GM18511 (cell line): ENCODE measurements at regions not wholly inside any gene's neighbourhood (a gene's known extent, or its start where the extent isn't known, plus 50 kb on each side); places are given as distances from the start of the nearest gene placed in this dataset.
"Not testable (repeated sequence)": the region's sequence is repeated elsewhere in the genome, so short reads cannot be mapped to it uniquely, and the experiment has no call there.

ENCODE experiments used
- ATAC-seq: cut with Tn5 transposase; IDR thresholded peaks from one replicate; pipeline ENCODE4 v1.9.1; 2021; ENCODE audit warnings: mild to moderate bottlenecking, moderate library complexity; ENCODE audit not compliant: unreplicated experiment

DNA sequence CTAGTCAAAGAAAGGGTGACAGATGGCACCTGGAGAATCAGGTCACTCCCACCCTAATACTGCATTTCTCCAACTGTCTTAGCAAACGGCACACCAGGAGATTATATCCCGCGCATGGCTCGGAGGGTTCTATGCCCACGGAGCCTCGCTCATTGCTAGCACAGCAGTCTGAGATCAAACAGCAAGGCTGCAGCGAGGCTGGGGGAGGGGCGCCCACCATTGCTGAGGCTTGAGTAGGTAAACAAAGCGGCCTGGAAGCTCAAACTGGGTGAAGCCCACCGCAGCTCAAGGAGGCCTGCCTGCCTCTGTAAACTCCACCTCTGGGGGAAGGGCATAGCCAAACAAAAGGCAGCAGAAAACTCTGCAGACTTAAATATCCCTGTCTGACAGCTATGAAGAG, 268.1 kb upstream of the GRM3 start:
- ATAC-seq, result not testable (repeated sequence)

DNA sequence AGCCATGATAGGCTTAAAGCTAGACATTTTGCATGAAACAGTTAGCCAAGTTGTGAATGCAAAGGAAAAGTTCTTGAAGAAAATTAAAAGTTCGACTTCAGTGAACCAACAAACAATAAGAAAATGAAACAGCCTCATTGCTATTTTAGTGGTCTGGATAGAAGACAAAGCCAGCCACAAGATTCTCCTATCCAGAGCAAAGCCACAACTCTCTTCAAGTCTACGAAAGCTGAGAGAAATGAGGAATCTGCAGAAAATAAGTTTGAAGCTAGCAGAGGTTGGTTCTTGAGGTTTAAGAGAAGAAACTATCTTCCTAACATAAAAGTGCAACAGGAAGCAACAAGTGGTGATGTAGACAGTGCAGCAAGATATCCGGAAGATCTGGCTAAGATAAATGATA, 271.4 kb upstream of the GRM3 start:
- ATAC-seq, result no peak

DNA sequence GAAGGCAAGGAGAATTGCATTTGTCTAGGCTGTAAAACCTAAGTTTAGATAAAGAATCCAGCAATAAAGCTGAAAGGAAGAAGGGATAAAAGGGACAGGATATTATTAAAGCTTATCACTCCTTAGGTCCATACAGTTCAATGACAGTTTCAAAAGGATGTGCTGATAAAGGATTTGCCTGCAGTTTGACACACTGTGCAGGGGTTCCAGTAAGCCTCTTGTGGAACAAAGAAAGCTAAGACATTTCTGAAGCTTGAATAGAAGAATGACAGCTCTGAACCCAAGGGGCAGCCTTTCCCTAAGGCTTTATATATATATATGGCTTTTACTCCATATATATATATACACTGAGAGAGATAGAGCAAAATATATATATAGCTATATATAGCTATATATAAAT, 276.8 kb upstream of the GRM3 start:
- ATAC-seq, result no peak

DNA sequence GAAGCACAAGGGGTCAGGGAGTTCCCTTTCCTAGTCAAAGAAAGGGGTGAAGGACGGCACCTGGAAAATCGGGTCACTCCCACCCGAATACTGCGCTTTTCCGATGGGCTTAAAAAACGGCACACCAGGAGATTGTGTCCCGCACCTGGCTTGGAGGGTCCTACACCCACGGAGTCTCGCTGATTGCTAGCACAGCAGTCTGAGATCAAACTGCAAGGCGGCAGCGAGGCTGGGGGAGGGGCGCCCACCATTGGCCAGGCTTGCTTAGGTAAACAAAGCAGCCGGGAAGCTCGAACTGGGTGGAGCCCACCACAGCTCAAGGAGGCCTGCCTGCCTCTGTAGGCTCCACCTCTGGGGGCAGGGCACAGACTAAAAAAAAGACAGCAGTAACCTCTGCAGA, 303.3 kb upstream of the GRM3 start:
- not testable (repeated sequence) for ATAC-seq

DNA sequence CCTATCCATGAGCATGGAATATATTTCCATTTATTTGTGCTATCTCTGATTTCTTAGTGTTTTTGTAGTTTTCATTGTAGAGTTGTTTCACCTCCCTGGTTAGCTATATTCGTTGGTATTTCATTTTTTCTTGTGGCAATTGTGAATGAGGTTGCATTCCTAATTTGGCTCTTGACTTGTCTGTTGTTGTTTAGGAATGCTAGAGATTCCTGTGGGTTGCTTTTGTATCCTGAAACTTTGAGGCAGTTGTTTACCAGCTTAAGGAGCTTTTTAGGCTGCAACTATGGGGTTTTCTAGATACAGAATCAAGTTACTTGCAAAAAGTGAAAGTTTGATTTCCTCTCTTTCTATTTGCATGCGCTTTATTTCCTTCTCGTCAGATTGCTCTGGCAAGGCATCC, 304.7 kb upstream of the GRM3 start:
- ATAC-seq, result no peak

DNA sequence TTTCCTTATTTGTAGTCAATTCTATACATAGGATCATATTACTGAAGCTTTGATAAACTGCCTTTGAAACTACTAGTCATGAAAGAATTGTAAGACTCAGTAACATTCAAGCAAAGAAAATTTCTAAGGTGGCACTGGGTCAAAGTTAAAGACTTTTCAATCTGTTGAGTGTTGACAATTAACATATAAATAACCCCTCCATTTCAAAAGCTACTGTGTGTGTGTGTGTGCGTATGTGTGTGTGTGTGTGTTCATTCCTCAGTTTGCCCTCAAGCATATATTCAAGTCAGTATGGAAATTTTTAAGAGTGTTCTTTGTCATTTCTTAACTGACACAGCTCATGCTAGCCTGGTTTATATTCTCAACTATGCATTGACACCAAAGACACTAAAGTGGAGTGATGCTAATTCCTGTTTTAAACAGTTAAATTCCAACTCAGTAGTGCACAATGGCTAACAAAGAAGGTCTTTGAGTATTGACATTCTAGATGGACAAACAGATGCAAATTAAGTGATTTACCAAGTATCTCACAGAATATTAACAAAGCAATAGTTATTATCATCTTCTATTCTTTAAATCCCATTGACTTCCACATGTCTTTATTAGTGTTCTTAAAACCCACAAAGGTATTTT, 314.8 kb upstream of the GRM3 start:
- ATAC-seq, result no peak

DNA sequence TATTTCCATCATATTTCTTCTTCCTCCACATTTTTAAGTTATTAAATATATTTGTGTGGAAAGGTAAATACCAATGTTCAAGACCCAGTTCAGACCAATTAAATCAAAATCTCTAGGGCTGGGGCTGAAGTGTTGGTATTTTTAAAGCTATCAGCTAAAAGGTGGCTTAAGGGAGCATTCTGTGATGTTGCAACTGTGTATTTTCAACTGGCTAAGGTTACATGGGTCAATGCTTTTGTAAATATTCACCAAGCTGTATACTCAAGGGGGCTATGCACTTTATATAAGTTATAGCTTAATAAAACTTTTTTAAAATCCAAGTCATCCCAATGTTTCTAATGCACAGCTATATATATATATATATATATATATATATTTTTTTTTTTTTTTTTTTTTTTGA, 316.9 kb upstream of the GRM3 start:
- no peak for ATAC-seq

DNA sequence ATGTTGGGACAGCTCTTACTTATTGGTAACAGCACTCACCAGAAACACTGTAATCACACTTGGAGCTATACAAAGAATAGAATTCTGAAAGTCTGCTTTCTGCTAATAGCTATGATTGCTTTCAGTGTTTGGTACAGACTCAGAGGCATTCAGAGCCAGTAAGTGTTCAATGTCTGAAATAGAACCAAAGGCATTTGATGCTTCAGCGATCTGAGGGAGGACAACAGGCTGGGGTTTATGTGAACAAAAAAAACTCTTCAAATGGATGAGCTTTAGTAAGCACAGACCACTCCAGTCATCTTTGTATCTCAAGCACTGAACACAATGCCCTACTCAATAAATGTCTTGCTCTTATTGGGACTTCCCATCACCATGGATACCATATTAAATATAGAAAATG, 322.8 kb upstream of the GRM3 start:
- ATAC-seq, result no peak

DNA sequence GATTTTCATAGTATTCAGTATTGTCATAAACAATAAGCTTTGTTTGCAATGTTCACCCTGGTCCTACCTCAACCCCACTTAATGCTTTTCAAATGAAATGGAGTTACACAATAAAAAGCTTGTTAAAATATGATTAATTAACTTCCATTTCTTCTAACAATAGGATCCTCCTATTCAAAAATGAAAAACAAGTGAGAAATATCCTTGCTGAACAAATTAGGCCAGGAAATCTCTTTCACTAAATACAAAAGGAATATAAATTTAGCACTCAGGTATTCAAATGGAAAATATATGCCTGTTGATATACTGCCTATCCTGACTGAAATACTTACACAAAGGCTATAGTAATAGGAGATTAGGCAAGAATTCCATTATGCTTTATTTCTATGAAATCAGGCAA, 323.4 kb upstream of the GRM3 start:
- ATAC-seq, result no peak

DNA sequence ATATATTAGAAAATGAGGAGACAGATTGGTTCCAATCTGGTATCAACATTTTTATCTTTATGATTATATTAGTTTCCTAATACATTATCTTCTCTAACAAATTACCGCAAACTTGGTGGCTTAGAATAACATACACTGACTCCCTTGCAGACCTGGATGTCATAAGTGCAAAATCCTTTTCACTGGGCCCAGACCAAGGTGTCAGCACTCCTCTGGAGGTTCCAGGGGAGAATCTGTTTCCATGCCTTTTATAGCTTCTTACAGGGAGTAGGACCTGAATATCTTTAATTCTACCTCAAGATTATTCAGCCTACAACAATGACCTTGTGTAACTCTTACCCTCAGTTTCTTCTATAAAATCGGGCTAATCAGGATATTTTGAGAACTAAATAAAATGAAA, 329.9 kb upstream of the GRM3 start:
- ATAC-seq, result no peak

DNA sequence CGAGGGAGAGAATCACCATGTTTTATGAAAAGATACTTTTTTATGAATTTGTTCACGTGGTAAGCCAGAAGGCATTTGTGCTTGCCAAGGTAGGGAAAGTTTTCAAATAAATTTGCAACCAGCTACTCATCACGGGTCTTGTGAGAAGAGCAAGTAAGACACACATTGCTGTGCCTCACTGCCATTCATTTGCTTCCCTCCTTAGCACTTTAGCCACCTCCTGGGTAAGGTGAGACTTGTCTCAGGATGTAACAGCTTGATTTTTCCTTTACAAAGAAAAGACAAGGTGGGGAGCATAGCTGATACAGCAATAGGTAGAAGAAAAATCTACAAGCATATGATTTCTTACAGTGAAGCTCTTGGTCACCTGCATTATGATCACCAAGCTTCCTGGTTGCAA, 342.4 kb upstream of the GRM3 start:
- no peak for ATAC-seq

DNA sequence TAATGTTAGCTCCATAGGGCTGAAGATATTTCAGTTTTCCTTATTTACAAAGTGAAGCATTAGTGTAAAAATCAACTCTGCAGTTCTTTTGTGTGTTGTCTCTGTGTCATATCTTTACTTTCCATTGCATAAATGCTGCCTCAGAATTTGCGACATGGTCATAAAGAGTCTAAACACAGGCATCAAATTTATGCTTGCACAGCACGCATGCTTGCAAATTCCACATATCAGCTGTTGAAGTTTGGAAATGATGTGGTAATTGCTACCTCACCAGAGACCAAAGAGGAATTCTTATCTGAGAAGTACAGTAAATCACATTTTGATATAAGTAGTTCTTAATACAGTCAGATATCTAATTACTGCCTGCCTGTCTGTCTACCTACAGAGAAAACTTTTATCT, 348.2 kb upstream of the GRM3 start:
- ATAC-seq, result no peak

DNA sequence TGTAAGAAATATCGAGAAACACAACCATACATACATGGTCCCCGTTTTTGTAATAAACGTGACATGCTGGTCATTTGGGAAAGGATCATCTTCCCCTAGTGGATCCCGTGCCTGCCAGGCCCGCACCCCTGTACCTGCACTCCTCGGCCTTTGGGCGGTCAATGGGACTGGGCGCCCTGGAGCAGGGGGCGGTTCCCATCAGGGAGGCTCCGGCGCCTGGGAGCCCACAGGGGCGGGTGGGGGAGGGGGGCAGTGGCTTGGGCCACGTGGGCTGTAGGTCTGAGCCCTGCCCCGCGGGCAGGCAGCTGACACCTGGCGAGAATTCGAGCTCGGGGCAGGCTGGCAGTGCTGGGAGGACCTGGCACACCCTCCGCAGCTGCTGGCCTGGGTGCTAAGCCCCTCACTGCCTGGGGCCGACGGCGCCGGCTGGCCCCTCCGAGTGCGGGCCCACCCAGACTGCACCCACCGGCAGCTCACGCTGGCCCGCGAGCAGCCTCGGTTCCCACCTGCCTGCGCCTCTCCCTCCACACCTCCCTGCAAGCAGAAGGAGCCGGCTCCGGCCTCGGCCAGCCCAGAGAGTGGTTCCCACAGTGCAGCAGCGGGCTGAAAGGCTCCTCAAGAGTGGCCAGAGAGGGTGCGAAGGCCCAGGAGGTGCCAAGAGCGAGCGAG, 361.6 kb upstream of the GRM3 start:
- ATAC-seq, result no peak

DNA sequence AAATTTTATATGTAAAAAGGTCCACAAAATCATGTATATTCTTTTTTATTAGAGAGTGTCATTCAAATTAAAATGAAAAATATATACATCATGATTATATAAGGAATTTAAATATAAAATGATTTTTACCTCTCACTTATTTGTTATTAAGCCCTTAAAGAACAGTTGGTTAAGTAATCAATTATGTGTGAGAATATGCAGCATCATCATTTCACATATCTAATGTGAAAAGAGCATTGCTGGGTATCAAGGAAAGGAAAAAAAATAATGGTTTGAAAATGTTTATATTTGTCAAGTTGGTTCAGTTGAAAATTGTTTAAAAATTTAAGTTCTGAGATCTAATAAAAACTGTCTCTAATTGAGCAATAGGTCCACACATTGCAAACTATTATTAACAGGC, 363.6 kb upstream of the GRM3 start:
- ATAC-seq, result no peak

DNA sequence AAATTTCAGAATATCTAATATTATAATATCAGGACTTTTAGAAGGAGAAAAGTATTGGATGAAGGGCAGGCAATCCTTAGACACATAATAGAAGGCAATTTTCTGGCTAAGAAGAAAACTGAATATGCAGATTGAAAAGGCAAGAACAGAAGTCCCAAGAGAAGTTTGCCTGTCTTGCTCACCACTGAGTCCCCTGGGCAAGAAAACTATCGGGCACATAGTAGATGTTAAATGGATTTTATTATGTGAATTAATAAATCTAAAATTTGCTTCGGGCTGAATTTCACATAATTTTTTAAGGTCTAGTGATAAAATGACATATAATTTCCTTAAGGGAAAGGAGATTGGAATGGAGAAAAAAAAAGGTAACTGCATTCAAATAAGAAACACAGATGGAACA, 380.9 kb upstream of the GRM3 start:
- ATAC-seq, result no peak

DNA sequence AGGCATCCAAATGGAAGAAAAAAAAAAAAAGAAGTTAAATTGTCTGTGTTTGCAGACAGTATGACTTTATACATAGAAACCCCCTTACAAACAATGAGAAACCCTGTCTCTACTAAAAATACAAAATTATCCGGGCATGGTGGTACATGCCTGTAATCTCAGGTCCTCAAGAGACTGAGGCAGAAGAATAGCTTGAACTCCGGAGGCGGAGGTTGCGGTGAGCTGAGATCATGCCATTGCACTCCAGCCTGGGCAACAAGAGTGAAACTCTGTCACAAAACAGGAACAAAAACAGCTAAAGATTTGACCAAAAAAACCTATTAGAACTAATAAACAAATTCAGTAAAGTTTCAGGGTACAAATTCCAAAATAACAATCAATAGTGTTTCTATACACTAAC, 385.8 kb upstream of the GRM3 start:
- no peak for ATAC-seq

DNA sequence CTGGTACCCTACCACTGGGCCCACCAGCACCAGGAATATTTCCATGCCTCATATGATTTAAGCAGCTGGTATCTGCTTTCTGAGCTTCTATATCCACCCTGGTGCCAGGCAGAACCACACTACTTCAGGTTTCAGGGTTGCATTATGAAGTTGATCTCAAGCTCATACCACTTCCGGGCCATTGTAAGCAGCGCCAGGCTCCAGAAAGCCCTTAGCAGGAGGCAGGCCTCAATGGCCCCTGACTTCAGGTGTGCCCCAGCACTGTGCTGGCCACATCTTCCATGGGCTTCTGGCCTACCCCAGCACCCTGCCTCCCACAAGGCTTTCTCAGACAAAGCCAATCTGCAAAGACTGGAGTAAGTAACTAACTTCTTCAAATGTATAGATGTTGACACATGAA, 391.3 kb upstream of the GRM3 start:
- ATAC-seq, result no peak

DNA sequence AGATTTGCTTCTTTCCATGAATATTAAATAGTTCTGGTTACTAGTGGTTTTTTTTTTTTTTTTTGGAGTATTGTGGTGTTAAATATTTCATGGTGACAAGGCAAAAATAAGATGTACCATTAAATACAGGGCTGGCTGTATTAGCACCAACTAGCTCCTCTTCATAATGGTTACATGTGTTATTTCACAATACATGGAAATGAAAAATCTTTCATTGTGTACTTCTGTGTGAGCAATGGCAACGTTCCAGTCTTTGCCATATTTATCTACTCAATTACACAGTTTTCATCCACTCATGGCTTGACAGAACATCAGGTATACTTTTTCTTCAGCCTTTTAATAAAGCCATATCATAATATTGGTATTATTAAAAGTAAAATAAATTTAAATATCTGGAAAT, 394.7 kb upstream of the GRM3 start:
- no peak for ATAC-seq

DNA sequence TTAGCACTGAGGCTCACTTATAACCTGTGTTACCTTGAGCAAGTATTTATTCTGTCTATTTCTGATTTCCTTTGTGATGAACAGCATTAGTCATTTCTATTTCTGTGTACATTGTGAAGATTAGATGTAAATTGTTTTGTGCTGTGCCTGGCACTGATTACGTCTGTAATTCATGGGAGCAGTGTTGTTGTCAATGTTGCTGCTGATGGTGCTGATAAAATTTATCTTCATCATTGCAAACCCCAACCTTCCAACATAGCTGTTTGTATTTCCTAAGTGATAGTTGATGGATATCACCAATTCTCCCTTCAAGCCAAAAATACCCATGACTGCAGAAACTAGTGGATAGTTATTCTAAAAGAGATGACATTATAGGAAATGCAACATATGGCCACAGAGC, 400.5 kb upstream of the GRM3 start:
- ATAC-seq, result no peak

DNA sequence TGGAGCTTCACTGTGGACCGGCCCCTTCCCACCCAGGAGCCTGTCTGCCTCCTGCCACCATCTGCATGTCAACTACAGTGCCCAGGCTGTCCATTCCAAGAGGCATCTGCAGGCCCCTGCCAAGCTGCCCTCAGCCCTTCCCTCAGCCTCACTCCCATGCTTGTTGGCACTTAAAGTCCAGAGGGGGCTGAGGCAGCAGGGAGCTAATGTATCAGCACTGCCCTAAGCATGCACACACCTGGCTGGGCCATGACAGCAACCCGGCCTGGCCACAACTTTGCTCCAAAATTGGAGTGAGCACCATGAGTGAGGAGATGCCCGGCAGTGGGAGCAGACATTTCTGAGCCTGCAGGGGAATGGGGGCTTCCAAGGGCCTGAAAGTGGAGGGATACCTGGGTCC, 417.5 kb upstream of the GRM3 start:
- ATAC-seq, result no peak

DNA sequence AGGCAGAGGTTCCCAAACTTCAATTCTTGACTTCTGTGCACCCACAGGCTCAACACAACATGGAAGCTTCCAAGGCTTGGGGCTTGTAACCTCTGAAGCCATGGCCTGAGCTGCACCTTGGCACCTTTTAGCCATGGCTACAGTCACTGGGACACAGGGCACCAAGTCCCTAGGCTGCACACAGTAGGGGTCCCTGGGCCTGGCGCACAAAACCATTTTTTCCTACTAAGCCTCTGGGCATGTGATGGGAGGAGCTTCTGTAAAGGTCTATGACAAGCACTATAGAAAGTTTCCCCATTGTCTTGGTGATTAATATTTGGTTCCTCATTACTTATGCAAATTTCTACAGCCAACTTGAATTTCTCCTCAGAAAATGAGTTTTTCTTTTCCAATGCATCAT, 420.9 kb upstream of the GRM3 start:
- no peak for ATAC-seq

DNA sequence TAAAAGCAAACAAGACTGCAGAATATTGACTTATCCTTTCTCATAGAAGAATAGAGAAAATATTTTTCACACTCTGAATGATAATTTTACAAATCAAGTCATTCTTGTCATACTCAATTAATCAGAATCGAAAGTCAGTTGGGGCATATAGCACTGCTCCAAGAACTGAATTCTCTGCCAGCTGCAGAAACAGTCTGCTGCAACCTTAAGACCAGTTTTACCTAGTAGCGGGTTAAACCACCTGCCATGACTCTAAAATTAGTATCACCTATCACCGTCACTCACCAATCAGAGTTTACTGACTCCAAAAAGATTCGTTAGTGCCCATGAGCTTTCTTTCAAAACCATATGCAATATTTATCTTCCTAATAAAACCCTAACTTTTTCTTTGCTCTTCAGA, 429.0 kb upstream of the GRM3 start:
- ATAC-seq, result no peak

DNA sequence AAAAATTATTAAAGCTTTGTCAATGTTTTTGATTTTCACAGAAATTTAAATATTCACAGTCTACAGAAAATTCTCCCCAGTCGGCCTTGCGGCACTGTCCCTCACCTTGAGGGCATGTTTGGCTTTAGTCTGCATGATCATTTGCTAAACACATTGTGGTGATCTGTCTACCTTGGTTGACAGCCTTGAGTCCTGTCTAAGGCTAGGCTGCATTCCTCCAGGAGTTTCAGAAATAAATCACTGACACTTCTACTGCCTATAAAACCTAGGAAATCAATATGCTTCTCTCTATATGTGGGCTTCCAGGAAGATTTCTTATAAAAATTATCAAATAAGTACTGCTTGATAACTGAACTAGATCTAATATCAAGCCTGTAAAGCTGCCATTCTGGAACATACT, 430.7 kb upstream of the GRM3 start:
- ATAC-seq, result no peak
